Activated naive CD8-positive, alpha-beta T cell treated with anti-CD3 and anti-CD28 coated beads, Interleukin-2, amount 50 U/mL, for 24 hours (primary cell): ENCODE measurements at regions not wholly inside any gene's neighbourhood (a gene's known extent, or its start where the extent isn't known, plus 50 kb on each side); places are given as distances from the start of the nearest gene placed in this dataset.

Source experiments
- ATAC-seq: fragments of 150-1000 bp; cut with Tn5 transposase; one replicate; pipeline ENCODE4 v1.10.0; 2021
- DNase-seq: peaks from one replicate; pipeline ENCODE4 v3.0.0; 2021
- H3K27ac Mint-ChIP-seq: one replicate; pipeline ENCODE4 v1.8.0; 2021; ENCODE audit warnings: mild to moderate bottlenecking, mixed read lengths
- H3K27me3 Mint-ChIP-seq: one replicate; pipeline ENCODE4 v1.8.0; 2021; ENCODE audit warnings: mixed read lengths
- H3K36me3 Mint-ChIP-seq: one replicate; pipeline ENCODE4 v1.8.0; 2021; ENCODE audit warnings: low read depth, mixed read lengths
- H3K4me1 Mint-ChIP-seq: one replicate; pipeline ENCODE4 v1.8.0; 2021; ENCODE audit warnings: mixed read lengths
- H3K4me3 Mint-ChIP-seq: one replicate; pipeline ENCODE4 v1.8.0; 2021; ENCODE audit warnings: mild to moderate bottlenecking, moderate library complexity, mixed read lengths
- H3K9me3 Mint-ChIP-seq: one replicate; pipeline ENCODE4 v1.8.0; 2021; ENCODE audit warnings: mixed read lengths

- Mint-ChIP-seq H3K4me3 (no peak overlapping the region), H3K4me1 (no peaks in the 10 kb centered on the region), H3K27ac (no peak overlapping the region), H3K9me3 (peaks cover 6% of the 10 kb centered on the region), H3K27me3 (no peaks in the 10 kb centered on the region), H3K36me3 (no peaks in the 10 kb centered on the region)
- DNase-seq (no peak), ATAC-seq (no peak)
These were observed 681.0 kb upstream of the ADAMTS5 start for GRCh38 chr21:27647921-27648320.

- Mint-ChIP-seq H3K9me3 (peaks cover 6% of the 10 kb centered on the region), H3K27me3 (no peaks in the 10 kb centered on the region), H3K36me3 (no peaks in the 10 kb centered on the region), H3K4me1 (no peaks in the 10 kb centered on the region), H3K27ac (no peak overlapping the region), H3K4me3 (no peak overlapping the region)
- DNase-seq (no peak), ATAC-seq (no peak)
These were observed 680.5 kb upstream of the ADAMTS5 start for GRCh38 chr21:27647401-27647800.

DNA sequence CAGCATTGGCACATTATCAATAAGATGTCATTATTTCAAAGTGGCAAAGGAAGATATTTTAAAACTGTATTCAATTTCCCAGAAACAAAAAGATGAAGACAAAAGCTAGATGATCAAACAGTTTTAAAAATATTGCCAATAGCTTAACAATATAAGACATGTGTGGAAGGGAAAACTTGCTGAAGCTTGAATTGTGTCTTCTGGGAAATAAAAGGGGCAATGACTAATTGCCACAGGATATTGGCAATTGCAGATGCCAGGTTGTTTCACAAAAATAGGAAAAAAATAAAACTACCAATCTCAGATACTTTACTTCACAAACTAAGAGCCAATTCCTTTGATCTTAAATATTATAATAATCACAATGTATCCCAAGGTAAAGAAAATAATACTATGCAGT, 679.8 kb upstream of the ADAMTS5 start:
- no peak for ATAC-seq
- H3K36me3 Mint-ChIP-seq: no peaks in the 10 kb centered on the region
- H3K27ac Mint-ChIP-seq: no peak overlapping the region
- peaks cover 6% of the 10 kb centered on the region for H3K9me3 Mint-ChIP-seq
- no peak overlapping the region for H3K4me3 Mint-ChIP-seq
- no peak for DNase-seq
- no peaks in the 10 kb centered on the region for H3K4me1 Mint-ChIP-seq
- no peaks in the 10 kb centered on the region for H3K27me3 Mint-ChIP-seq

GRCh38 chr21:27646056-27646455, 679.2 kb upstream of the ADAMTS5 start:
- Mint-ChIP-seq H3K36me3 (no peaks in the 10 kb centered on the region), H3K9me3 (peaks cover 6% of the 10 kb centered on the region), H3K27me3 (no peaks in the 10 kb centered on the region), H3K27ac (no peak overlapping the region), H3K4me3 (no peak overlapping the region), H3K4me1 (no peaks in the 10 kb centered on the region)
- DNase-seq: no peak
- no peak for ATAC-seq

- H3K4me1 Mint-ChIP-seq: no peaks in the 10 kb centered on the region
- no peaks in the 10 kb centered on the region for H3K27me3 Mint-ChIP-seq
- H3K4me3 Mint-ChIP-seq: no peak overlapping the region
- no peaks in the 10 kb centered on the region for H3K9me3 Mint-ChIP-seq
- DNase-seq (no peak), ATAC-seq (no peak)
- no peak overlapping the region for H3K27ac Mint-ChIP-seq
- H3K36me3 Mint-ChIP-seq: no peaks in the 10 kb centered on the region
These were observed 678.4 kb upstream of the ADAMTS5 start for GRCh38 chr21:27645285-27645684.

GRCh38 chr21:27643326-27643725, 676.4 kb upstream of the ADAMTS5 start:
- Mint-ChIP-seq H3K27ac (no peak overlapping the region), H3K36me3 (no peaks in the 10 kb centered on the region), H3K4me3 (no peak overlapping the region), H3K9me3 (no peaks in the 10 kb centered on the region), H3K27me3 (no peaks in the 10 kb centered on the region), H3K4me1 (no peaks in the 10 kb centered on the region)
- ATAC-seq: no peak
- DNase-seq: no peak

DNA sequence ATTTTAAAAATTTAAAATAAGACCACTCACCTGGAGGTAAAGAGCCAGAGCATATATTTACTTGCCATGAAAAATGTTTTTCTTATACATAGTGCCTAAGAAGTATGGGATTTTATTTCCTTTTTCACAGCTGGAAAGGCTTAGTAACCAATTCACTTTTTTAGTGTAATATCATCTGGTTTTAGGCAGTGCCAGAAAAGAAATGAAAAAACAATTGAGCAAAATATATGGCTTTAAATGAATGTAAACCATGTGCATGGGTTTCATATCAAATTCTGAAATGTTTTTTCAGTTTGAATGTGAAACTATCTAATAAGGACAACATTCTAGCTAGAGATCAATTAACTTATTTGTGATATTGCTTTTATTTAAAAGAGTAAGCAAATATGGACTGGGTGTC, 672.4 kb upstream of the ADAMTS5 start:
- H3K4me3 Mint-ChIP-seq: no peak overlapping the region
- ATAC-seq (no peak), DNase-seq (no peak)
- no peak overlapping the region for H3K27ac Mint-ChIP-seq
- peaks cover 11% of the 10 kb centered on the region for H3K9me3 Mint-ChIP-seq
- no peaks in the 10 kb centered on the region for H3K4me1 Mint-ChIP-seq
- H3K27me3 Mint-ChIP-seq: no peaks in the 10 kb centered on the region
- H3K36me3 Mint-ChIP-seq: no peaks in the 10 kb centered on the region

DNA sequence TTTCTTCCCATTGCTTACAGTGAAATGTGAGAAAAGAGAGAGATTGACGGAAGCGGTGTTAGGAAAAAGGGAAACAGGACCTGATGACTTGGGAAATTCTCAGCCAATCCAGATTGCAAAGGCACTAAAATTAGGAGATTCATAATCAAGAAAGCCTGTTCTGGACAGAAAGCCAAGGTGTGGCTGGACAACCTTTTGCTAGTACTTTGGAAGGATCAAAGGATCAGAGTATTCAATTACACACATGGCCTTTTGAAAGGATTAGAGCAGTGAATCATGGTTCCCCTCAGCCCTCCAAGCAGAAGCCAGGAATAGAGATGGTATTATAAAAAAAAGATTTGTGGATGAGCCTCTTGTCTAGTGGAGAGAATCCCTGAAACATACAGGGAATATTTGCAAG, 669.8 kb upstream of the ADAMTS5 start:
- H3K9me3 Mint-ChIP-seq: peaks cover 16% of the 10 kb centered on the region
- DNase-seq (no peak), ATAC-seq (no peak)
- no peaks in the 10 kb centered on the region for H3K27me3 Mint-ChIP-seq
- H3K36me3 Mint-ChIP-seq: no peaks in the 10 kb centered on the region
- no peaks in the 10 kb centered on the region for H3K4me1 Mint-ChIP-seq
- no peak overlapping the region for H3K4me3 Mint-ChIP-seq
- H3K27ac Mint-ChIP-seq: no peak overlapping the region

GRCh38 chr21:27633631-27634030, 666.7 kb upstream of the ADAMTS5 start:
- Mint-ChIP-seq H3K9me3 (peaks cover 16% of the 10 kb centered on the region), H3K4me1 (no peaks in the 10 kb centered on the region), H3K36me3 (no peaks in the 10 kb centered on the region), H3K4me3 (no peak overlapping the region), H3K27ac (no peak overlapping the region), H3K27me3 (no peaks in the 10 kb centered on the region)
- no peak for ATAC-seq
- DNase-seq: no peak

DNA sequence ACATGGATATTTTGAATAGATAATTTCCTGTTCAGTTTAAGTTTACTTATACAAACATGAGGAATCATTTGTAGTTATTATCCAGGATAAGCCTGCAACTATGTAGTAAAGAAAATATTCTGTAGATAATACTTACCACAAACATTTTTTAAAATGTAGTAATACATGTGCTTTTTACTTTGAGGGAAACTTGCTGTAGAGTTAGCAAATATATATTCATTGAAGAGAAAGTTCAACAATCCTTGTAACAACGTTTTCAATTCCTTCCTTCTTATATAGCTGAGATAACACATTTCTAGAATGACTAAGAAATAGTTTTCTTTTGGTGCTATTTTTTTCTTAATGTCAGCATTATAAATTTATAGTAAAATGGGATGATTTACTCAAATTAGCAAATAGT, 664.6 kb upstream of the ADAMTS5 start:
- Mint-ChIP-seq H3K27me3 (no peaks in the 10 kb centered on the region), H3K4me3 (no peak overlapping the region), H3K36me3 (no peaks in the 10 kb centered on the region), H3K27ac (no peak overlapping the region), H3K9me3 (peaks cover 12% of the 10 kb centered on the region), H3K4me1 (no peaks in the 10 kb centered on the region)
- DNase-seq (no peak), ATAC-seq (no peak)

GRCh38 chr21:27622631-27623030, 655.7 kb upstream of the ADAMTS5 start:
- DNase-seq (no peak), ATAC-seq (no peak)
- H3K27ac Mint-ChIP-seq: no peak overlapping the region
- H3K4me3 Mint-ChIP-seq: no peak overlapping the region
- no peaks in the 10 kb centered on the region for H3K27me3 Mint-ChIP-seq
- H3K4me1 Mint-ChIP-seq: no peaks in the 10 kb centered on the region
- H3K9me3 Mint-ChIP-seq: peaks cover 33% of the 10 kb centered on the region
- H3K36me3 Mint-ChIP-seq: no peaks in the 10 kb centered on the region

DNA sequence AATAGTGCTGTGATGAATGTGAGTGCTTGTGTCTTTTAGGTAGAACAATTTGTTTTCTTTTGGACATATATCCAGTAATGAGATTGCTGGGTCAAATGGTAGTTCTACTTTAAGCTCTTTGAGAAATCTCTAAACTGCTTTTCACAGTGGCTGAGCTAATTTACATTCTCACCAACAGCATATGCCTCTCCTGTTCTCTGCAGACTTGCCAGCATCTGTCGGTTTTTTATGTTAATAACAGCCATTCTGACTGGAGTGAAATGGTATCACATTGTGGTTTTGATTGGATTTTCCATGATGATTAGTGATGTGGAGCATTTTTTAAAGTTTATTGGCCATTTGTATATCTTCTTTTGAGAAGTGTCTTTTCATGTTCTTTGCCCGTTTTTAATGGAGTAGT, 647.3 kb upstream of the ADAMTS5 start:
- Mint-ChIP-seq H3K4me3 (no peak overlapping the region), H3K27ac (no peak overlapping the region), H3K36me3 (no peaks in the 10 kb centered on the region), H3K27me3 (no peaks in the 10 kb centered on the region), H3K9me3 (peaks cover 20% of the 10 kb centered on the region), H3K4me1 (no peaks in the 10 kb centered on the region)
- DNase-seq (no peak), ATAC-seq (no peak)

DNA sequence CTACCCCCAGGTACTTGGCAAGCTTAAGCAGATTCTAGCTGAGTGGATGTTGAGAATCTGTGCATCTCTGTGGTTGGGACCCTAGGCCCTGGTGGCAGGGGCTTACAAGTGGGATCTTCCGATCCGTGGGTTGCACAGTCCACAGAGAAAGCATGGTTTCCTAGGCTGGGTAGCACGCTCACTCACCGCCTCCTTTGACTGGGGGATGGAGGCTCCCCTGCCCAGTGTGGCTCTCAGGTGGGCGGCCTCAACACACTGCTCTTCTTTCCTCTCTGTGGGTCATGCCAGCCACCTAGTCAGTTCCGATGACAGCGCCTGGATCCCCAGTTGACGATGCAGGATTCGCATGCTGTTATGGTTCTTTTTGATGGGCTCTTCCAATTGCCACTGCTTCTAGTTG, 639.5 kb upstream of the ADAMTS5 start:
- no peak for ATAC-seq
- Mint-ChIP-seq H3K36me3 (no peaks in the 10 kb centered on the region), H3K9me3 (peaks cover 8% of the 10 kb centered on the region), H3K4me3 (no peak overlapping the region), H3K4me1 (no peaks in the 10 kb centered on the region), H3K27me3 (no peaks in the 10 kb centered on the region), H3K27ac (no peak overlapping the region)
- DNase-seq: no peak

DNA sequence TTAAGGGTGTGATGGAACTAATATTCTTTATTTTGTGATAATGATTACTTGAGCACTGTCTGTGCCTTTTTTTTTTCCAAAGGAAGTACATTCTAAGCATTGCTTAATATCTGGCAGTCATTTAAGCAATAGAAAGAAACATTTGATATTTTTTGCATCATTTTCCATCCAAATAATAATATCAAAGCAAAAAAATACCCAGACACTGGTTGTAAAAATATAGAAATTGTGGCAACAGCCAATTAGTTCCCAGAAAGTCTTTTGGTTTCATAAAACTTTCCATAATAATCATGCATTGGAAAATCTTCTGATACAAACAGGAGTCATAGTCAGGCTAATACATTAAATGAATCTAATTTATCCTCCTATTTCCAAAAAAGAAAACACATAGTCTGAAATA, 629.3 kb upstream of the ADAMTS5 start:
- Mint-ChIP-seq H3K36me3 (no peaks in the 10 kb centered on the region), H3K27me3 (no peaks in the 10 kb centered on the region), H3K4me1 (no peaks in the 10 kb centered on the region), H3K9me3 (peaks cover 4% of the 10 kb centered on the region), H3K27ac (no peak overlapping the region), H3K4me3 (no peak overlapping the region)
- DNase-seq: no peak
- ATAC-seq: no peak

GRCh38 chr21:27595716-27596115, 628.8 kb upstream of the ADAMTS5 start:
- no peaks in the 10 kb centered on the region for H3K4me1 Mint-ChIP-seq
- ATAC-seq (no peak), DNase-seq (no peak)
- H3K36me3 Mint-ChIP-seq: no peaks in the 10 kb centered on the region
- peaks cover 4% of the 10 kb centered on the region for H3K9me3 Mint-ChIP-seq
- no peak overlapping the region for H3K4me3 Mint-ChIP-seq
- no peaks in the 10 kb centered on the region for H3K27me3 Mint-ChIP-seq
- H3K27ac Mint-ChIP-seq: no peak overlapping the region

DNA sequence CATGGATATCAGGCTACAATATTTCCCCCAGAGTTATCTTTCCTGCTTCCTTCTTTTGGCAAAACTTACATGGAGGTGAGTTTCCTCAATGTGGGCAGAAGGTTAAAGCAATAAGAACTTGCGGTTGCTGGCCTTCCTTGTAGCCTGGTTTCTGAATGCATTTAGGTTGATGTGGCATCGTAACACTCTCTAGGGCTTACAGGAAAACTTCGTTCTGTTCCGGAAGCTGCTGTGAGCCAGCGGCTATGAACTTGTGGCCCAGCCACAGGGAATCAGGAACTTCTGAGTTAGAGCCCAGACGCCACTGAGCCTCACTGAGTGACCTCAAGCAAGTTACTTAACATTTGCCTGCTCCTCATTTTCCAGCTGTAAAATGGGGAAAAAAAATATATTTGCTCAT, 623.4 kb upstream of the ADAMTS5 start:
- Mint-ChIP-seq H3K27ac (no peak overlapping the region), H3K9me3 (peaks cover 4% of the 10 kb centered on the region), H3K4me1 (no peaks in the 10 kb centered on the region), H3K36me3 (no peaks in the 10 kb centered on the region), H3K27me3 (no peaks in the 10 kb centered on the region), H3K4me3 (no peak overlapping the region)
- ATAC-seq: no peak
- DNase-seq: no peak
